ENCODE measurements at regions not wholly inside any gene's neighbourhood (a gene's known extent, or its start where the extent isn't known, plus 50 kb on each side); places are given as distances from the start of the nearest gene placed in this dataset.
"Not testable (repeated sequence)": the region's sequence is repeated elsewhere in the genome, so short reads cannot be mapped to it uniquely, and the experiment has no call there.

GRCh38 chr14:22386924-22387775 is 201.9 kb downstream of the DAD1 start:
- no peak for DNase-seq (ENCODE audit: low read depth in 2 of 2)

DNA sequence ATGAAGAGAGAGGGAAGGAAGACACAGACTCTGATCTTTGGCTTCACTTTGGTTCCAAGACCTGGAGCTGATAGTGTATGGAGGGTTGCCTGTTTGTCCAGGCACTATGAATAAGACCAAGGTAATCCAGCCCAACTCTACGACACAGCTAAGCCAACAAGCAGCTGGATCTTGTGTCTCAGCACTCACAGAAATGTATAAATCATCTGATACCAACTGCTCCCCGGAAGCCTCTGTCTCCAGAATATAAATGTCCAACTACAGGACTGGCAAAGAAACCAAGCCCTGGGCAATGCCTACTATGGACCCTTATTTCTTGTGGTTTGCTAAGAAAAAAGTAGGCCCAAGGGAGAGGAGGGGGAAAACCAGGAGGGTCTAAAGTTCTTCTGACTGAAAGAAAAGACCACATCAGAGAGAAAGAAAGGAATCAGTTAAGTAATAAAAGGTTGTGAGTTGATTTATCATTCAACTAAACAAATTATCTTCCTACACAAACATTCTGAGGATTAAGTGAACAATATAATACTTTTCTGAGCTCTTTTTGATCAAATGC is 204.0 kb downstream of the DAD1 start:
- DNase-seq (ENCODE audit: low read depth in 2 of 2) = no peak

- DNase-seq (ENCODE audit: low read depth in 2 of 2) = no peak
Observed at GRCh38 chr14:22384167-22384549, 204.9 kb downstream of the DAD1 start.

DNA sequence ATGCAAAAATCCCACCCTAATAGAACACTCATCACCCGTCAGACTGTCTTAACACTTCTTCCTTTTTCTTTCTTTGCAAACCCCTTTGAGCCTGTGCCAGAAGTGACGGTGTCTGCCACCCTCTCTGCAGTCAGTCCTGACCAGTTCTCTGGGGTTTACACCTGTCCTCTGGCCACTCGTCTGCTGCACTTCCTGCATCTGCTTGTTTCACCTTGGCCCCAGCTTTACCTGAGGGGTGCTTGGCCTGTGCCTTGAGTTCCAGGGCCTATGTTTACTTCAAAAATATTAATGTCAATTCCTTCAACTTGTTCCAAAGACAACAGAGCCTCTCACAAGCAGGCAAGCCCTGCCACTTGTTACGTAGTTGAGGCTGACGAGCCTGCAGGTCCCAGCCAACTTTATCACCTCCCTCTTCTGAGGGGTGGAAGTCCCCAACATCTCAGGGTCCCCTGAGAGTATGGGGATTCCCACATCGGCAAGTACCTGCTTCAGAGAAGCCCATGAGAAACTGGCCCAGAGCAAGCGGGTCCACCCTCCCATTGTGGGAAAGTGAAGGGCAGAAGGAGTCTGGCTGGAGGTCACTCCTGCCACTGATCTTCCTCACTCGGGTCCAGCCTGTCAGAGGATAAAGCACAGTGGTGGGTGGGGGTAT is 205.4 kb downstream of the DAD1 start:
- no peak for DNase-seq (ENCODE audit: low read depth in 2 of 2)

DNA sequence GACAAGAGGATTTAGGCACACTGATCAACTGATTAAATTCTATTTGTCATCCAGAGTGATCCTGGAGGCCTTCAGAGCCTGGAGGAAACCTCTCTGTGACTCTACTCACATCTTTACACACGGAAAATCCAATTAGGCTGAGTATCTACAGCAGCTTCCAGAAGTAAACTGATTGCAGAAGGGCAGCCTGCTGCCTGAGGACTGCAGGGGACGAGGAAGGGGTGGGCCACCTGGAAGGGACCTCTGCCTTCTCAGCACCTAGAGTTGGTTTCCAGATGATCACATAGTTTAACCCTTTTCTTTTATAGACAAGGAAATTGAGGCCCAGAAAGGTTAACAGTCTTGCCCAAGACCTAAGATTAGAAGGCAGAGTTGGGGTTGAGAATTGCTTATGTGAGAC is 206.1 kb downstream of the DAD1 start:
- DNase-seq (ENCODE audit: low read depth in 2 of 2) = no peak

GRCh38 chr14:22382395-22382794 is 206.6 kb downstream of the DAD1 start:
- no peak for DNase-seq (ENCODE audit: low read depth in 2 of 2)

DNA sequence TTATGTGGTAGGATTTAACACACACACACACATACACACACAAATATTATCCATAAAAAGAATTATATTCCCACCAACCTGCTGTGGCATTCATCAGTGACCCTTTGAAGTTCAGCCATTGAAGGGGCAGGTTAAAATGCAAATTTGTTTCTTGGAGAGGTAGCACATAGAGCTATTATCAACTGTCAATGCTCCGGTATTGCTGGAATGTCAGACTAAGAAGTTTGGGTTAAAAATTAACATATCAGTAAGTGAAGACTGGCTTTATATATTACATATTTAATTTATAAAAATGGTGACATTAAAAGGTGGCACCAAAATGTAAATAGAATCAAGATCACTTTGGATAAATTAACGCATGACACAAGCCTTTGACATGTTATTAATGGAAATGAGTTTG is 207.3 kb downstream of the DAD1 start:
- DNase-seq (ENCODE audit: low read depth in 2 of 2) = no peak

DNA sequence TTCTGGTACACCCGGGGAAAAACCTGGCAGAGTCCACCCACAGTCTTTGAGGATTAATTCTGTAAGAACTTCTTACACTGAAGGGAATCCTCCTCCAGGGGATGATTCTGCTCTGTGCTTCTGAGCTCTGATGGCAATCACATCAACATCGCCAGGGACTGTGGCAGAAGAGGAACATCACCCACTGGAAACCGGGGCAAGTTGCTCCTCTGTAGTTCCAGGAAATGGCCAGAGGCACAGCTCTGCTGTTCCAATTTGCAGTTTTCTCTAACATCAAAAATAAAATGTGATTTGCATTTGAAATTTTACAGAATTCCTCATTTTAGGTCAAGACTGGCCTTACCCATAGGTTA is 207.6 kb downstream of the DAD1 start:
- no peak for DNase-seq (ENCODE audit: low read depth in 2 of 2)

DNA sequence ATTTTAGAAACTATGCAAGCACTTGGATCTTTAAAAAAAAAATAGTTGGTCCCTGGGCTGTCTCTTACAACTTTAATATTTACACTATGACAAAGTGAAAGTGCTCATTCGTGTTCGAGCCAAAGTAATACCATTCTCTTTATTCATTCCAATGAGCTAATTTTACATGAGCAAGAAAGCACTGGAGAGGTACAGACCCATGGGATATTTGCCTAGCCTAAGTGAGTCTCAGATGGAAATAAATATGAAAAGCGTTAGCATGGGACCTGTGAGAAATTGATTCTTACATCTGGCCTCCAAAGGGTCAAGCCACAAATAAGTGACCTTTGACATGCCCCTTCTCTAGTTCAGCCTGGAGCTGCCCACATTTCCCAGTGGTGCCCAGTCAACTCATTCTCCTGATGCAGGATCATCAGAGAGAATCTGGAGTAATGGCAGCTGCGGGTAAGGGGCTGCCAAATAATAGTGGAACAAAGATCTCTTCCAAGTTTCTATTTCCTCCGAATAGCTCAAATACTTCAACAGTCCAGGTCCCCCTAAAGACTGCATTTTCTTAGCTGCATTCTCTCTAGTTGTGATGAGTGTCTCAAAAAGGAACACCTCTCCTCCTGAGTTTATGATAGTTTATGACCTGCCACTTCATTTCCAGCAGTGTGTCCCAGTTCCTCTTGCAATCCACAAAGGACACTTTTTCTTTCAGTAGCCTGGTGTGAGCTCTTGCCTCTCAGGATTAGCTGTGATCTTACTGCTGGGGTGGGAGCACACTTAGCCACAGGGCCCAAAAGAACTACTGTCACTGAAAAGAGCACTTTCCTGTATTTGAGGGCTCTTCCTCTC is 208.2 kb downstream of the DAD1 start:
- no peak for DNase-seq (ENCODE audit: low read depth in 2 of 2)

DNA sequence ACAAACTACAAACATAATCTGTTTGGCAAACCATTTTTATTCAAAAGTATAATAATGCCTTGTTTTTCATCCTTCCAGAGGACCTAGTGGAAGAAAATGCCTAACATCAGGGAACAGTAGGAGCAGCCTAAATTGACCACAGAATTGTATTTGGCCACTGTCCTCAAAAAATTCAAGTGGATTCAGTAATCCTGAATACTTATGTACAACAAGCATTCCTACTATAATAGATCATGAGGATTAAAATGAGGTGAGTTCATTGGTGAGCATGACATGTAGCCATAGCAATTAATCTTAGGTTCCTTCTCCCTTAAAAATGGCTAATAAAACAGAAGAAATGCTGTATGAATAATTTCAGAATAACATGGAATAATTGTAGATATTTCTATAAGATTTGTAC is 209.3 kb downstream of the DAD1 start:
- DNase-seq (ENCODE audit: low read depth in 2 of 2) = no peak

GRCh38 chr14:22378181-22378580 is 210.8 kb downstream of the DAD1 start:
- DNase-seq (ENCODE audit: low read depth in 2 of 2) = no peak

- no peak for DNase-seq (ENCODE audit: low read depth in 2 of 2)
Observed at GRCh38 chr14:22375321-22375930, 213.6 kb downstream of the DAD1 start.

GRCh38 chr14:22370084-22370847 is 218.8 kb downstream of the DAD1 start:
- DNase-seq (ENCODE audit: low read depth in 2 of 2) = no peak

GRCh38 chr14:22358726-22359125 is 230.3 kb downstream of the DAD1 start:
- DNase-seq (ENCODE audit: low read depth in 2 of 2) = no peak

DNA sequence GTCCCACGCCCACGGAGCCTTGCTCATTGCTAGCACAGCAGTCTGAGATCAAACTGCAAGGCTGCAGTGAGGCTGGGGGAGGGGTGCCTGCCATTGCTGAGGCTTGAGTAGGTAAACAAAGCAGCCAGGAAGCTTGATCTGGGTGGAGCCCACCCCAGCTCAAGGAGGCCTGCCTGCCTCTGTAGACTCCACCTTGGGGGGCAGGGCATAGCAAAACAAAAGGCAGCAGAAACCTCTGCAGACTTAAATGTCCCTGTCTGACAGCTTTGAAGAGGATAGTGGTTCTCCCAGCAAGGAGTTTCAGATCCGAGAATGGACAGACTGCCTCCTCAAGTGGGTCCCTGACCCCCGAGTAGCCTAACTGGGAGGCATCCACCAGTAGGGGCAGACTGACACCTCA is 239.7 kb downstream of the DAD1 start:
- DNase-seq (ENCODE audit: low read depth in 2 of 2) = not testable (repeated sequence)

- no peak for DNase-seq (ENCODE audit: low read depth in 2 of 2)
Observed at GRCh38 chr14:22344673-22345072, 244.4 kb downstream of the DAD1 start.

DNA sequence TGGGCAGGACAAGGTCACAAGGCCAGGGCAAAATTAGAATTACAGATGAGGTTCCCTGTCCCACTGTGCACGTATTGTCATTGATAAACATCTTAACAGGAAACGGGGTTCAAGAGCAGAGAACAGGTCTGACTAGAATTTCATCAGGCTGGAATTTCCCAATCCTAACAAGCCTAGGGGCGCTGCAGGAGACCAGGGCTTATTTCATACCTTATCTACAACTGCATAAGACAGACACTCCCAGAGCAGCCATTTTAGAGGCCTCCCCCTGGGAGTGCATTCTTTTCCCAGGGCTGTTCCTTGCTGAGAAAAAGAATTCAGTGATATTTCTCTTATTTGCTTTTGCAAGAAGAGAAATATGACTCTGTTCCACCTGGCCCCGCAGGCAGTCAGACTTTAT is 244.8 kb downstream of the DAD1 start:
- DNase-seq (ENCODE audit: low read depth in 2 of 2) = not testable (repeated sequence)

DNA sequence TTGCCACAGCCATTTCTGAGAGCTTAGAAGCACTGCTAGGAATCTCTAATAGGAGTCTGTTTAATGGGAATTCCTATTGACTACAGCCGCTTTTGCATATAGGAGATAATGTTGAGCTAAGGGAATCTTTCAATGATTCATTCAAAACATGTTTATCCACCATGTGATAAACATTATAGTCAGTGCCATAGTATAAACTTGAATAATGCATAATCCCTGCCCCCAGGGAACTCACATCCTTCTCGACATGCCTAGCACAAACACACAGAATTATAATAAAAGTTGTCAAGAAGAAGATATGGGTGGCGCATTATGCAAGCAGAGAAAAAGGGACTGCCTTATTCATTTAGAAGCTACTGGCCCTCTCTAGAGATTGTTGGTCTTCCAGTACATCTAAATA is 248.0 kb downstream of the DAD1 start:
- DNase-seq (ENCODE audit: low read depth in 2 of 2) = no peak

DNA sequence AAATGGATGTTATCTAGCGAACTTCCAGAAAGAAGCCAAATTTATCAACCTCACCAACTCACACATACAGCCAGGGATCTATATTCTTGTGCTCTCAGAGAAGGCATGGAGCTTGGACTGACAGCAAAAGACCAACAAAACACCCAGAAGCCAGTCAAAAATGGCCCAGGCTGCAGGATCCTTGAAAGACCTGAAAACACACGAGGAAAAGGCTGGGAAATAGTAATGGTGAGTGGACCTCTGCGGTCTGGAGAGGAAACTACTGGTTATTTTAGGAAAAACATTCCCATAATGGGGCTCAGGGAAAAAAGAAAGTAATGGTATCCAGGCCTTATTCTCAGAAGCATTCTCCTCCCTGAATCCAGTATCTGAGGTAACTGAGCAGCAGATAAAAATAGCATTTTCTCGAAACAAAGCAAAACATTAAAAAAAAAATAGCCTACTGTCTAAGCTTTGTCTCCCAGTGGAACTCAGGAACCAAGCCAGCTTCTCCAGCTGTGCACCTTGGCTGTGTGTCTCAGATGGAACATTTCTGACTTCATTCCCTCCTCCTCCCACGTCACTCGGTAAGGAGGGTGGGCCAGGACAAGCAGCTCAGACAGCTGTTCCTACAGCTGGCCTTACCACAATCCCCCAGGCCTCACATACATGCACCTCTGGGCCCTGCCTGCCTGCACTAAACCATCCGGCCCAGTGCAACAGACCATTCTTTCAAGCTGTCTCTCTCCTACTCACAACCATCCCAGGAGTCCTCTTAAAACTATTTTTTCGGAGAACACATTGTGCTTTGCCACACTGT is 249.9 kb downstream of the DAD1 start:
- no peak for DNase-seq (ENCODE audit: low read depth in 2 of 2)

- no peak for DNase-seq (ENCODE audit: low read depth in 2 of 2)
Observed at GRCh38 chr14:22338381-22338780, 250.6 kb downstream of the DAD1 start.

Measured in stimulated activated CD4-positive, alpha-beta T cell treated with anti-CD3 and anti-CD28 coated beads, Interleukin-15, amount 100 ng/mL, for 48 hours (primary cell).